Urinary bladder (tissue), 3 donors: ENCODE measurements at regions not wholly inside any gene's neighbourhood (a gene's known extent, or its start where the extent isn't known, plus 50 kb on each side); places are given as distances from the start of the nearest gene placed in this dataset.

ENCODE experiments used
- DNase-seq: peaks from one replicate; pipeline ENCODE4 v3.0.0-alpha.2; 2015; ENCODE audit errors: extremely low spot score
- H3K27ac ChIP-seq: one replicate; pipeline ENCODE4 v1.5.1; 2013; ENCODE audit warnings: low read depth, mild to moderate bottlenecking, moderate library complexity
- H3K36me3 ChIP-seq: one replicate; pipeline ENCODE4 v1.6.1; 2013; ENCODE audit warnings: mild to moderate bottlenecking, moderate library complexity; ENCODE audit not compliant: insufficient read depth
- H3K4me1 ChIP-seq: one replicate; pipeline ENCODE4 v1.6.1; 2013; ENCODE audit warnings: mild to moderate bottlenecking, moderate library complexity; ENCODE audit not compliant: insufficient read depth
- H3K4me3 ChIP-seq: one replicate; pipeline ENCODE4 v1.5.1; 2013; ENCODE audit warnings: low read depth, low read length
- WGBS: extraction: QIAGEN DNeasy Blood & Tissue Kit; methylation state at CpG from one replicate; pipeline ENCODE4 v1.1.7; 2013; 5-methylcytosine and 5-hydroxymethylcytosine counted together
- donor health status: healthy with polysubstance abuse.
- donor health status: healthy.

DNA sequence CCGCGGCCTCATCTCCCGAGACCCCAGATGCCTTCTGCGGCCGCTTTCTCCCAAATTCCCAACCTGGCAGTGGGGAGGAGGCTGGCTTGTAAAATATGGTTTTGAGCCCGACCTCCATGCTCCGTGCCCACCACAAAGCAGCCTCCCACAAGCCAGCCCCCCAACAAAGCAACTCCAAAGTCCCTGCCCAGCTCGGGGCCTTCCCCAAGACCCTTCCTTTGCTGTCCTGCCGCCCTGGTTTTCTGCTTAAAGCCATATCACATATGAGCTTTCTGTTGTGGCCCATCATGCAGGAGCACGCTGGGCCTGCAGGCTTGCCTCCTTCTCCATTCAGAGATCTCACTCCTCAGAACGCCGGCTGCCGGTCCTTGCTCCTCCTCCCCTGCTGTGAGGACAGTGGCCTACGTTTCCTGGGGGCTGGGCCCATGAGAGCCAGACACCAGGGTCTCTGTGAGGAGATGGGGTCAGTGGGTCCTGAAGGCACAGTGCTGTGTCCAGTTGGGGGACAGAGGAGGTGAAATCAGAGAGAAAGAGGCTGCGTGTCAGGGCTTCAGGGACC is 680.0 kb downstream of the BRD1 start:
- Histone ChIP-seq H3K36me3 (no peaks in the 10 kb centered on the region), H3K27ac (no peak overlapping the region), H3K4me1 (no peaks in the 10 kb centered on the region), H3K4me3 (no peak overlapping the region)
- 74% methylated on average over 15 of the region's 15 CpGs for WGBS
- no peak for DNase-seq

- Histone ChIP-seq H3K27ac (no peak overlapping the region), H3K36me3 (no peaks in the 10 kb centered on the region), H3K4me3 (no peak overlapping the region), H3K4me1 (no peaks in the 10 kb centered on the region)
- no peak for DNase-seq
- WGBS: 62% methylated on average over 11 of the region's 11 CpGs
Observed at GRCh38 chr22:49147171-49147570, 680.5 kb downstream of the BRD1 start.

GRCh38 chr22:49146511-49146910 is 681.2 kb downstream of the BRD1 start:
- DNase-seq: no peak
- H3K27ac ChIP-seq: no peak overlapping the region
- H3K4me3 ChIP-seq: no peak overlapping the region
- 67% methylated on average over 6 of the region's 6 CpGs for WGBS
- H3K36me3 ChIP-seq: no peaks in the 10 kb centered on the region
- H3K4me1 ChIP-seq: no peaks in the 10 kb centered on the region

DNA sequence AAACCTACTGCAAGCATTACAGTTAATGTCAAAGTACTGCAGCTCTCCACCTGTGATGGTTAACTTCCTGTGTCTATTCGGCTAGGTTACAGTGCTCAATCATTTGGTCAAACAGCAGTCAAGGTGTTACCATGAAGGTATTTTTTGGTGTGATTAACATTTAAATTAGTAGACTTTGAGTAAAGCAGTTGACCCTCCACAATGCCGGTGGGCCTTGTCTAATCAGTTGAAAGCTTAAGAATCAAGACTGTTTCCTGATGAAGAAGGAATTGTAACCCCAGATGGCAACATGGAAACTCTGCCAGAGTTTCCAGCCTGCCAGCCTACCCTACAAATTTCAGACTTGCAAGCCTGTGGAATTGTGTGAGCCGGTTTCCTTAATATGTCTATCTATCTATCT is 683.9 kb downstream of the BRD1 start:
- no peak overlapping the region for H3K27ac ChIP-seq
- H3K4me1 ChIP-seq: no peaks in the 10 kb centered on the region
- no peak for DNase-seq
- no peaks in the 10 kb centered on the region for H3K36me3 ChIP-seq
- 94% methylated on average over 3 of the region's 3 CpGs for WGBS
- H3K4me3 ChIP-seq: no peak overlapping the region

DNA sequence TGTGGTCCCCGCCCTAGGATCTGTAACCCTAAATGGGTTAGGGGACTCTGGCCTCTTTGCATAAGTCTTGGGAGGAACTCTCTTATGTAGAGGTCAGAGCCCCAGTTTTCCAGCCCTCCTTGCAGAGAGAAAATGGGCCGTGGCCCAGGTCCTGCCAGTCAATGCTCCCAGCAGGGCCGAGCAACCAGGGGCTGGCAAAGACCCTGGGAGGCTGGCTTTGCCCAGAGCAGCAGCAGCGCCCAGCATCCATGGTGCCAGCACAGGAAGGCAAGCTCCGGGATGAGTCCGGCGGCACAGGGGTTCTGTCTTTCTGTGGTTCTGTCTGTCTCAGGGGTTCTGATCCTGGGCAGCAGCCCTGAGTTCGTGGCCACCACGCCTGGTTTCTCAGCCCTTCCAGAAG is 684.8 kb downstream of the BRD1 start:
- WGBS: 86% methylated on average over 9 of the region's 9 CpGs
- H3K36me3 ChIP-seq: no peaks in the 10 kb centered on the region
- no peaks in the 10 kb centered on the region for H3K4me1 ChIP-seq
- no peak for DNase-seq
- H3K27ac ChIP-seq: no peak overlapping the region
- H3K4me3 ChIP-seq: no peak overlapping the region

DNA sequence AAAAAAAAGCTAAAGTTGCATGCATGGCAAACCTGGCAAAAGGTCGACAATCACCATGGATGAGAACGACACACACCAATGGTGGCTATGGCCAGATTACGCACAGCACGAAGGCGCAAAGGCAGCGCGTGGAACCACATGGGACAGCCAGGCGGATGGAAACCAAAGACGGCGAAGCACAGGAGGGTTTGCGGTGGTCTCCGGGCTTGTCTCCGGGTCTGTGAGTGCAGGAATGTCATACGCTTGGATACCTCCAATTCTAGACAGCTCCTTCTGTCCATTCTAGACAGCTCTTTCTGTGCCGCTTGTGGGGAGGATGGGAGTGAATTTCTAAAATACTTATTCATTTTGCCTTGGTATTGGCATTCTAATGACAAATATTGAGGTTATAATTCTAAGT is 685.4 kb downstream of the BRD1 start:
- 88% methylated on average over 15 of the region's 15 CpGs for WGBS
- no peak overlapping the region for H3K27ac ChIP-seq
- DNase-seq: no peak
- no peaks in the 10 kb centered on the region for H3K36me3 ChIP-seq
- no peaks in the 10 kb centered on the region for H3K4me1 ChIP-seq
- H3K4me3 ChIP-seq: no peak overlapping the region

- H3K4me1 ChIP-seq: no peaks in the 10 kb centered on the region
- DNase-seq: no peak
- WGBS: 78% methylated on average over 11 of the region's 11 CpGs
- no peak overlapping the region for H3K4me3 ChIP-seq
- H3K27ac ChIP-seq: no peak overlapping the region
- H3K36me3 ChIP-seq: no peaks in the 10 kb centered on the region
Observed at GRCh38 chr22:49141761-49142160, 685.9 kb downstream of the BRD1 start.

- 58% methylated on average over 24 of the region's 24 CpGs for WGBS
- DNase-seq: no peak
- Histone ChIP-seq H3K4me3 (no peak overlapping the region), H3K27ac (no peak overlapping the region), H3K36me3 (no peaks in the 10 kb centered on the region), H3K4me1 (no peaks in the 10 kb centered on the region)
Observed at GRCh38 chr22:49140911-49141665, 686.6 kb downstream of the BRD1 start.

DNA sequence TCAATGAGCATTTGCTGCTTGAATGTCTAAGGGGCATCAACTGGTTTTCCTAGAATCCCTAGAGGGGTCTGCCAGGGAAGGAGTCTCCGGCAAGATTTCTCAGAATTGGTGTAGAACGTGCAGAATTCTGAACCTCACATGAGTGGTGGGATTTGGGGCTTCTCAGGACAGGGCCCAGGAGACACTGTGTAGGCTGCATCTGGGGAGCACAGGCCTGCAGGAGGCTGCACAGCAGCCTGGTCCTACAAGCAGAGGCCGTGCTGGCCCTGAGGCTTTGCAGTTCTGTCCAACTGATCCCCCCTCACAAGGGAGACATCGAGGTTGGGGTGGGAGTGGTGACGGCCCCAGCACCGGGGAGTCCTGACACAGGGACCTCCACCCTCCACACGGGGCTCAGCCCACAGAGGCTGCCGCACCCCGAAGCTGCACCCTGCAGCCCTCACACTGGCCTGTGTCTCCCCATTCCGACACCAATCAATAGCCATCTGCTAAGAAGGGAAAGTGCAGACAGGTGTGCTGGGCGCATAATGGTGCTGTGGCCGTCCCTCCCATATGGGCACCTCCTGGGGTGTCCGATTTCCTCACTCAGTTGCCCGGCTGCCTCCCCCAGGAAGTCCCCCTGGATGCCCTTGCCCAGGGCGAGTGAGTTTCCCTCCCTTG is 688.1 kb downstream of the BRD1 start:
- Histone ChIP-seq H3K4me1 (no peaks in the 10 kb centered on the region), H3K27ac (no peak overlapping the region), H3K36me3 (no peaks in the 10 kb centered on the region), H3K4me3 (no peak overlapping the region)
- 77% methylated on average over 15 of the region's 15 CpGs for WGBS
- DNase-seq: no peak

GRCh38 chr22:49138250-49138790 is 689.4 kb downstream of the BRD1 start:
- H3K27ac ChIP-seq: no peak overlapping the region
- no peaks in the 10 kb centered on the region for H3K36me3 ChIP-seq
- 96% methylated on average over 1 of the region's 1 CpG for WGBS
- no peak for DNase-seq
- H3K4me3 ChIP-seq: no peak overlapping the region
- H3K4me1 ChIP-seq: no peaks in the 10 kb centered on the region

DNA sequence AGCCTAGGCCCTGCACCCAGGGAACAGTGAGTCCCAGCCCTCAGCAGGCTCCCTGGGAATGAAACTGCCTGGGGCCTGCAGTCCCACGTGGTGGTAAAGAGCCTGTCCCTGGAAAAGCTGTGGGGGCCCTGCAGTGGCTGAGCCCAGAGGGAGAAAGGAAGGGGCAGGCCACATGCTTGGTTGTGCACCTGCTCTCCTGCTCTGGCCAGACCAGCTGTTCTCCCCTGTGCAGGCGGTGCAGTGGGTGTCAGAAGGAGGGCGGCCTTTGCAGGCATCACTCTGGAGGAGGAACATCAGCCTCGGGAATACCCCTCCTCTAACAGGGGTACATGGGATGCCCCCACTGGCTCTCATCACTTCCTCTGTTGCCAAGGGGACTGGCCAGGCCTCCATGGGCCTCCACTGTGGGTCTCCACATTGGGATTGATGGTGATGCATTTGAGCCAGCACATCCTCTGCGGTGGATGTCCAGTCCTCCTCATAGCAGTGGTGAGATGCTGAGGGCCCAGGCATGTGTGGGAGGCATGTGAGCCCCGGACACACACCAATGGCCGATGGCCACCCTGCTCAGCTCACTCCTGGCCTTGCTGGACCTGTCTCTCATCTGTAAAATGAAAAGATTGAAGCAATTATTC is 690.4 kb downstream of the BRD1 start:
- H3K36me3 ChIP-seq: no peaks in the 10 kb centered on the region
- 82% methylated on average over 7 of the region's 7 CpGs for WGBS
- H3K4me1 ChIP-seq: no peaks in the 10 kb centered on the region
- no peak overlapping the region for H3K4me3 ChIP-seq
- no peak for DNase-seq
- H3K27ac ChIP-seq: no peak overlapping the region

- WGBS: 87% methylated on average over 9 of the region's 9 CpGs
Observed at GRCh38 chr22:49136816-49137180, 690.9 kb downstream of the BRD1 start.

DNA sequence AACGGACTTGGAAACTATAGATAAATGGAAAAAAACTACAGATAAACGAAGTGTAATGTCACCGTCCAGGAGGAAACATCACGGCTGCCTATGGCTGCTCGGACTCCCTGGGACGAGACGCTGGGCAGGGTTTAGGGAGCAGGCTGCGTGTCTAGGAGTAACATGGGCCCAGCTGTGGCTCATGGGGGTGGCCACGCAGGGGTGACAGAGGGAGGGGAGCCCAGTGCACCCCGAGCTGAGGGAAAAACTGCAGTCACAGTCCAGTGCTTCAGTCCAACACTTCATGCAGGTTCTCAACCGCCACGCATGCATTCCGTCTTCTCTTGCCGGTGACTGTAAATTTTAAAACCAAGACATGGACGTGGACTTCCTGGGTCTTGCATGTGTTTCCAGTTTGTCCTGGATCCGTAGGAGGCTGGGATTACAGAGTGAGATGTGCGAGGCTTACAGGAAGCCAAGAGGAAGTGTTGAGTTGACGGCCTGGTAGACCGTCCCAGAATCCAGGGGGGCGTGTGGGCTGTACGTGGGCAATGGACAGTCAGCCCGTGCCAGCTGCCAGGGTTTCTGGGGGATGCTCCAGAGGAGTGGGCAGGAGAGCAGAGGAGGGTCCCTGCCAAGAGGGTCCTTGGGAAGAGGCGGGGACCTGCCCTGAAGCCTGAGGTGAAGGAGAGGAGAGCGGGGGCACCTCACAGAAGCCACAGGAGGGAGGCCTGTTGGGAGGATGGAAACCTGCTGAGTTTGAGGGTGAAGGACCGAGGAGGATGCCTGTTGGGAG is 691.4 kb downstream of the BRD1 start:
- 61% methylated on average over 25 of the region's 25 CpGs for WGBS
- H3K4me1 ChIP-seq: no peaks in the 10 kb centered on the region
- H3K36me3 ChIP-seq: no peaks in the 10 kb centered on the region
- no peak overlapping the region for H3K4me3 ChIP-seq
- no peak overlapping the region for H3K27ac ChIP-seq
- DNase-seq: no peak

More at GRCh38 chr22:49136816-49137180, 690.9 kb downstream of the BRD1 start:
- Histone ChIP-seq H3K4me1 (no peaks in the 10 kb centered on the region), H3K27ac (no peak overlapping the region), H3K4me3 (no peak overlapping the region), H3K36me3 (no peaks in the 10 kb centered on the region)
- no peak for DNase-seq
